ENCODE measurements at regions not wholly inside any gene's neighbourhood (a gene's known extent, or its start where the extent isn't known, plus 50 kb on each side); places are given as distances from the start of the nearest gene placed in this dataset.

DNA sequence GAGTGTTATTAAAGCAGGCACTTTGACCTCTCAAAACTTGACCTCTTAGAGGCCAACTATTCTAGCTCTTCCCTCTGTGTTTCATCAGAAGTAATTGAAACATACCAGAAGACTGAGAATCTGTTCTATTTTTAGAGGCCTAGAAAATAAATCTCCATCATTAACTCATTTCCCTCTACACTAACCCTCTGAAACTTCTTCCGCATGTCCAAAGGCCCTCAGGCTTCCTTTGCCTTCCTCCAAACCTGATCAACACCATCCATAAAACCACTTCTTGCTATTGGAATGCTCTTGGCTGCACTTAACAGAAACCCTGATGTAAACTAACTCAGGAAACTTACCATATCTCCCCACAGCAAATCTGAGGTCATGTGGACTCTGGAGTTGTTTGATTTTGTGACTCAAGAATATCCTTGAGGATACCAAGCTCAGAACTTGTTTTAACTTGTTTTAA is 196.4 kb downstream of the RPAP3 start:
- ATAC-seq (ENCODE audit: low read depth in 2 of 2) (no peak), DNase-seq (no peak)
- no peaks in the 10 kb centered on the region for H3K27me3 ChIP-seq (ENCODE audit: control insufficient read depth, insufficient read depth, low read length)
- H3K9me3 ChIP-seq (ENCODE audit: control insufficient read depth in 2 of 2, low read length in 2 of 2) = no peaks in the 10 kb centered on the region
- no peaks in the 10 kb centered on the region for H3K4me1 ChIP-seq (ENCODE audit: control insufficient read depth, insufficient read depth, low read length, poor library complexity, severe bottlenecking)
- no peak overlapping the region for H3K27ac Mint-ChIP-seq
- no peak overlapping the region for H3K4me3 ChIP-seq (ENCODE audit: low read depth, low read length)
- no peaks in the 10 kb centered on the region for H3K4me1 Mint-ChIP-seq
- H3K36me3 Mint-ChIP-seq = peaks cover 3% of the 10 kb centered on the region
- H3K27me3 Mint-ChIP-seq = no peaks in the 10 kb centered on the region
- no peak overlapping the region for H3K4me3 Mint-ChIP-seq
- no peak overlapping the region for H3K27ac ChIP-seq (ENCODE audit: insufficient read depth, low read length, poor library complexity, severe bottlenecking)
- H3K36me3 ChIP-seq (ENCODE audit: control insufficient read depth, insufficient read depth, low read length) = no peaks in the 10 kb centered on the region
- peaks cover 0 to 14% (median 6%) of the 10 kb centered on the region in 7 donors for H3K9me3 Mint-ChIP-seq

DNA sequence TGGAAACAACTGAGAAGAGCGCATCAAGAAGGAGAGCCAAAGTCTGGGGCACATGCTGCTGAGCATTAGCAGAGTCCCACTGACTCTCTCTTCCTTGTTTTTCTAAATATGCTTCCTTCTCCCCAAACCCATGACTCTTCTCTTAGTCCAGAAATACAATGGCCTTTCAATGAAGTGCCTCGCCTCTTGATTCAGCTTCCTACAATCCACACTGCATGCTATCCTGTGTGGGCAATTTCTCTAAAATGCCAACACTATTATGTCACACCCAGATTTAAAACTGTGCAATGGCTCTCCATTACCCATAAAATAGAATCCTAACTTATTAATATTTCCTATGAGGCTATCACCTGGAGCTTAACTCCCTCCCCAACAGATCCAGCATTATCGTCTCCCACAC is 198.6 kb downstream of the RPAP3 start:
- no peaks in the 10 kb centered on the region for H3K4me1 ChIP-seq (ENCODE audit: control insufficient read depth, insufficient read depth, low read length, poor library complexity, severe bottlenecking)
- no peak for ATAC-seq (ENCODE audit: low read depth in 2 of 2)
- H3K9me3 Mint-ChIP-seq = peaks cover 0 to 5% (median 0%) of the 10 kb centered on the region in 7 donors
- no peaks in the 10 kb centered on the region for H3K36me3 ChIP-seq (ENCODE audit: control insufficient read depth, insufficient read depth, low read length)
- H3K4me3 ChIP-seq (ENCODE audit: low read depth, low read length) = no peak overlapping the region
- DNase-seq = no peak
- H3K36me3 Mint-ChIP-seq = no peaks in the 10 kb centered on the region
- no peaks in the 10 kb centered on the region for H3K27me3 Mint-ChIP-seq
- H3K27ac Mint-ChIP-seq = no peak overlapping the region
- no peaks in the 10 kb centered on the region for H3K4me1 Mint-ChIP-seq
- H3K27me3 ChIP-seq (ENCODE audit: control insufficient read depth, insufficient read depth, low read length) = no peaks in the 10 kb centered on the region
- no peaks in the 10 kb centered on the region for H3K9me3 ChIP-seq (ENCODE audit: control insufficient read depth in 2 of 2, low read length in 2 of 2)
- no peak overlapping the region for H3K27ac ChIP-seq (ENCODE audit: insufficient read depth, low read length, poor library complexity, severe bottlenecking)
- H3K4me3 Mint-ChIP-seq = no peak overlapping the region

DNA sequence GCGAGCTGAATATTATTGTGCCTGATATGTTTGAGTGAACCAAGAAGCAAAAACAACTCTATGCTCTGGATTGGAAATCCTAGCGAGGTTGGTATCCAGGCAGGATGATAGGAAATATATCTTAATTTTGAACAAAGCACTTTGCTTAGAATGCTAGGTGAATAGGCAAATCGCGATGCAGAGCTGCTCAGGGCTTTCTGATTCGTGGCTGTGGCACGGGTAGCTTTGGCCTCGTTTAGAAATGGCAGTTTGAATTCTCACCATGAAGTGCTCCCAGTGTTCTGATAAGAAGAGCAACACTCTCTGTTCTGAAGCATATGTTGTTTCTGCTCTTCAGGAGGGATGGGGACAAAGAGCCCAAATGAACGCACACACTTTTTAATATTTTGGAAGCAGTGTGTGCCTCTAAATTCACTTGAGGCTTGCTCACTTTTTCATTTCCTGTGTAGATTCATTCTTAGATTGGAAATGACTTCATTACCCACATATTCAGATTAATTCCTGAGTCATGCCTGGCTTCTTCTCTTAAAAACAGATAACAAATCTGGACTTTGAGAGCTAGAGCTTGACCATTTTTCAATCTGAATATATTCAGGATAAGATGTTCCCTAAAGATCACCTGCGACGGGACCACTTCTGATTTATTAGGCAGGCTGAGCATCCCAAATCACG is 200.9 kb downstream of the RPAP3 start:
- no peak overlapping the region for H3K27ac Mint-ChIP-seq
- no peak overlapping the region for H3K4me3 Mint-ChIP-seq
- H3K4me1 ChIP-seq (ENCODE audit: control insufficient read depth, insufficient read depth, low read length, poor library complexity, severe bottlenecking) = no peaks in the 10 kb centered on the region
- DNase-seq = peak in 1 of 3 donors; percentile 26
- H3K27me3 Mint-ChIP-seq = peaks cover 6% of the 10 kb centered on the region
- peaks cover 0 to 4% (median 0%) of the 10 kb centered on the region in 7 donors for H3K9me3 Mint-ChIP-seq
- H3K27me3 ChIP-seq (ENCODE audit: control insufficient read depth, insufficient read depth, low read length) = no peaks in the 10 kb centered on the region
- no peaks in the 10 kb centered on the region for H3K4me1 Mint-ChIP-seq
- no peak overlapping the region for H3K4me3 ChIP-seq (ENCODE audit: low read depth, low read length)
- H3K27ac ChIP-seq (ENCODE audit: insufficient read depth, low read length, poor library complexity, severe bottlenecking) = no peak overlapping the region
- H3K36me3 ChIP-seq (ENCODE audit: control insufficient read depth, insufficient read depth, low read length) = no peaks in the 10 kb centered on the region
- H3K36me3 Mint-ChIP-seq = no peaks in the 10 kb centered on the region
- ATAC-seq (ENCODE audit: low read depth in 2 of 2) = no peak
- no peaks in the 10 kb centered on the region for H3K9me3 ChIP-seq (ENCODE audit: control insufficient read depth in 2 of 2, low read length in 2 of 2)

DNA sequence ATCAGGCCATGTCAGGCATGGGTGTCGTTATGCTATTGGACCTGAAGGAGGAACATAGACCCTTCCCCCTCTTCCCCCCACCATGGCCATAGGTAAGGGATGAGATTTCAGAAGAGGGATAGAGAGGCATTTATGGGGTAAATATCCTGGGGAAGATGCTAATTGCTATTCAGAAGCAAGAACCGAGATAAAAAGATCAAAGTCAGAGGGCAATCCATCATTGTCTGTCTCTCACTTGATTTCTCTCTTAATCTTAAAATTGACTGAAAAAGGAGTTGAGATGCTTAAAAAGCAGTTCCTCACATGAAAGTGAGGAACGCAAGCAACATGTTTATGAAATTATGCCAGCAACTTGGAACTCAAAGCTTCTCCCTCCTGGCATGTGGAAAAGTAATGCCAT is 212.0 kb downstream of the RPAP3 start:
- Histone ChIP-seq H3K4me1 (ENCODE audit: control insufficient read depth, insufficient read depth, low read length, poor library complexity, severe bottlenecking) (no peaks in the 10 kb centered on the region), H3K27ac (ENCODE audit: insufficient read depth, low read length, poor library complexity, severe bottlenecking) (no peak overlapping the region), H3K27me3 (ENCODE audit: control insufficient read depth, insufficient read depth, low read length) (peaks cover 6% of the 10 kb centered on the region), H3K4me3 (ENCODE audit: low read depth, low read length) (no peak overlapping the region), H3K36me3 (ENCODE audit: control insufficient read depth, insufficient read depth, low read length) (no peaks in the 10 kb centered on the region), H3K9me3 (ENCODE audit: control insufficient read depth in 2 of 2, low read length in 2 of 2) (peaks cover 0 to 8% of the 10 kb centered on the region in 2 experiments)
- Mint-ChIP-seq H3K4me1 (no peaks in the 10 kb centered on the region), H3K4me3 (no peak overlapping the region), H3K27ac (no peak overlapping the region), H3K9me3 (peaks cover 0 to 7% (median 2%) of the 10 kb centered on the region in 7 donors), H3K36me3 (no peaks in the 10 kb centered on the region), H3K27me3 (no peaks in the 10 kb centered on the region)
- ATAC-seq (ENCODE audit: low read depth in 2 of 2) (no peak), DNase-seq (no peak)

DNA sequence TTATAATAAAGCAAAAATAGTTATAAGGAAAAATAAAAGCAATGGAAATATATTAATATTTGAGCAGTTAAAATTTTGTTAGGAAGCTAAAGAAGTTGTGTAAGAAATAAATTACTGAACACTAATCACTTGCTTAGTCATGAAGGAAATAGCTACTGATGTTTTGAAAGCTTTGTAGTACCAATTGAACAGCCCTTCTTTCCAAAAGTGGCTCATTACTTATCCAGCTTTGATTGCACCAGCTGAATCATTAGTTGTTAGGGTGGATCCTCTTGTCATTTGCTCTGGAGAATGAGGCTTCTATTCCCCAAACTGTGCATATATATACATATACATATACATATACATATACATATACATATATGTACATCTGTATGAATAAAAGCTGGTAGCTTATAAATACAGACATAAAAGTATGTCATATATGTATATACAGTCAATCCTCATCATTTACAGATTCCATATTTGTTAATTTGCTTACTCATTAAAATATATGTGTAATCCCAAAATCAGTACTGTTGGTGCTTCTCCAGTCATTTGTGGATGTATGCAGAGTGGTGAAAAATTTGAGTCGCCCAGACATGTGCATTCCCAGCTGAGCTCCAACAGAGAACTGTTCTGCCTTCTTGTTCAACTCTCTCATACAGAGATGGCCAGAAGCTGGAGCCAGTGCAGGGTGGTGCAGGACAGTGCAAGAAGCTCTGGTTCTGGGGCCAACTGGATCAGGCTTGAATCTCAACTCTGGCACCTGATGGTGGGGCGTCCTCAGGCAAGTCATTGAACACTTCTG is 214.1 kb downstream of the RPAP3 start:
- no peaks in the 10 kb centered on the region for H3K36me3 ChIP-seq (ENCODE audit: control insufficient read depth, insufficient read depth, low read length)
- Mint-ChIP-seq H3K27me3 (peaks cover 10% of the 10 kb centered on the region), H3K4me3 (no peak overlapping the region)

DNA sequence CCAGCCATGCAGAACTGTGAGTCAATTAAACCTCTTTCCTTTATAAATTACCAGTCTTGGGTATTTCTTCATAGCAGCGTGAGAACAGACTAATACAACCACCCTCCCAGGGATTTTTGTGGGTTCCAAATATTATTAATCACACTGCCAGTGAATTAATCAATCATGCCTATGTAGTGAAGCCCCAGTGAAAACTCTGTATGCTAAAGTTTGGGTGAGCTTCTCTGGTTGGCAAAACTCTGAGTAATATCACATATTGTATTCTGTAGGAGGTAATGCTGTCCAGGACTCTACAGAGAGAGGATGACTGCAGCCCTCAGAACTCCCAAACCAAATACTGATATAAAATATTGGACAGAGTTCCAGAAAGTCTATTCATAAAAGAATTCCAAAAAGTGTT is 216.9 kb downstream of the RPAP3 start:
- peaks cover 0 to 7% of the 10 kb centered on the region in 2 experiments for H3K9me3 ChIP-seq (ENCODE audit: control insufficient read depth in 2 of 2, low read length in 2 of 2)
- no peaks in the 10 kb centered on the region for H3K4me1 Mint-ChIP-seq
- H3K27ac Mint-ChIP-seq = no peak overlapping the region
- H3K4me3 ChIP-seq (ENCODE audit: low read depth, low read length) = no peak overlapping the region
- ATAC-seq (ENCODE audit: low read depth in 2 of 2) (no peak), DNase-seq (no peak)
- H3K4me1 ChIP-seq (ENCODE audit: control insufficient read depth, insufficient read depth, low read length, poor library complexity, severe bottlenecking) = no peaks in the 10 kb centered on the region
- H3K27me3 Mint-ChIP-seq = peaks cover 15% of the 10 kb centered on the region
- H3K27ac ChIP-seq (ENCODE audit: insufficient read depth, low read length, poor library complexity, severe bottlenecking) = no peak overlapping the region
- peaks cover 6% of the 10 kb centered on the region for H3K27me3 ChIP-seq (ENCODE audit: control insufficient read depth, insufficient read depth, low read length)
- H3K36me3 ChIP-seq (ENCODE audit: control insufficient read depth, insufficient read depth, low read length) = no peaks in the 10 kb centered on the region
- peaks cover 0 to 22% (median 5%) of the 10 kb centered on the region in 7 donors for H3K9me3 Mint-ChIP-seq
- no peaks in the 10 kb centered on the region for H3K36me3 Mint-ChIP-seq
- H3K4me3 Mint-ChIP-seq = no peak overlapping the region

More for the DNA sequence above, 214.1 kb downstream of the RPAP3 start:
- ATAC-seq (ENCODE audit: low read depth in 2 of 2) (no peak), DNase-seq (no peak)
- no peak overlapping the region for H3K4me3 ChIP-seq (ENCODE audit: low read depth, low read length)
- peaks cover 0 to 7% of the 10 kb centered on the region in 2 experiments for H3K9me3 ChIP-seq (ENCODE audit: control insufficient read depth in 2 of 2, low read length in 2 of 2)
- Mint-ChIP-seq H3K27ac (no peak overlapping the region), H3K4me1 (no peaks in the 10 kb centered on the region), H3K36me3 (no peaks in the 10 kb centered on the region), H3K9me3 (peaks cover 0 to 21% (median 4%) of the 10 kb centered on the region in 7 donors)
- no peak overlapping the region for H3K27ac ChIP-seq (ENCODE audit: insufficient read depth, low read length, poor library complexity, severe bottlenecking)
- no peaks in the 10 kb centered on the region for H3K4me1 ChIP-seq (ENCODE audit: control insufficient read depth, insufficient read depth, low read length, poor library complexity, severe bottlenecking)
- peaks cover 6% of the 10 kb centered on the region for H3K27me3 ChIP-seq (ENCODE audit: control insufficient read depth, insufficient read depth, low read length)

DNA sequence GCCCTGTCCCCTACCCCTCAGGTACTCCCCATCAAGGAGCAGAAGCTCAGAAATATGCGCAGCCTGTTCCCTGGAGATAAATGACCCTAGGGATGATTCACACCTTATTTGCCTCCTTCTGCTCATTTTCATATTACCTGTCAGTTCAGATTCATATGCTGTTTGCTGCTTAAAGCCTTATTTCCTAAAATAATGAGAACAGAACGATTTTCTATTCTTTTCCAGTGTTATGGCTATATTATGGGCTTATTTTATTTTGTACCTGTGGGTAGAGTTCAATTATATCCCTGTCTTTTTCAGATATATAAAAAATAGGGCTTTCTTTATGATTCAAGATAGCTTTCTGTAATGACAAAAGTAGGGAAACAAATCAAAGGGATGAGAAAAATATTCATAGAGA is 224.8 kb downstream of the RPAP3 start:
- no peak for DNase-seq
- H3K4me1 ChIP-seq (ENCODE audit: control insufficient read depth, insufficient read depth, low read length, poor library complexity, severe bottlenecking) = no peaks in the 10 kb centered on the region
- no peaks in the 10 kb centered on the region for H3K36me3 ChIP-seq (ENCODE audit: control insufficient read depth, insufficient read depth, low read length)
- no peak overlapping the region for H3K27ac Mint-ChIP-seq
- H3K9me3 Mint-ChIP-seq = peaks cover 2 to 26% (median 9%) of the 10 kb centered on the region in 7 donors
- no peaks in the 10 kb centered on the region for H3K36me3 Mint-ChIP-seq
- peaks cover 36% of the 10 kb centered on the region for H3K27me3 Mint-ChIP-seq
- no peak overlapping the region for H3K4me3 Mint-ChIP-seq
- no peak overlapping the region for H3K27ac ChIP-seq (ENCODE audit: insufficient read depth, low read length, poor library complexity, severe bottlenecking)
- ATAC-seq (ENCODE audit: low read depth in 2 of 2) = no peak
- H3K27me3 ChIP-seq (ENCODE audit: control insufficient read depth, insufficient read depth, low read length) = peaks cover 3% of the 10 kb centered on the region
- no peak overlapping the region for H3K4me3 ChIP-seq (ENCODE audit: low read depth, low read length)
- no peaks in the 10 kb centered on the region for H3K4me1 Mint-ChIP-seq
- peaks cover 10 to 11% of the 10 kb centered on the region in 2 experiments for H3K9me3 ChIP-seq (ENCODE audit: control insufficient read depth in 2 of 2, low read length in 2 of 2)
